K562 (cell line): ENCODE measurements at regions not wholly inside any gene's neighbourhood (a gene's known extent, or its start where the extent isn't known, plus 50 kb on each side); places are given as distances from the start of the nearest gene placed in this dataset.

Source experiments
- CTCF ChIP-seq, 3 experiments: IDR thresholded peaks in 2 of 3; conservative IDR thresholded peaks in 1 of 3; 2 replicates each; pipeline ENCODE4 v1.5.1; 2011 to 2012; ENCODE audit warnings: low read length in 3 of 3, mild to moderate bottlenecking in 3 of 3, control low read depth in 2 of 3, improper control_type of control experiment in 1 of 3, inconsistent platforms in 1 of 3, low read depth in 1 of 3, mixed read lengths in 1 of 3, moderate library complexity in 1 of 3; ENCODE audit not compliant: insufficient read depth in 2 of 3
- GTF2B ChIP-seq: IDR thresholded peaks from 2 replicates; pipeline ENCODE4 v1.6.1; 2011; ENCODE audit not compliant: insufficient read length; ENCODE audit errors: extremely low read depth
- ZNF140 ChIP-seq: fragments of 250-450 bp; sonication (Bioruptor Pico); IDR thresholded peaks from 2 replicates; pipeline ENCODE4 v1.8.0; 2021; ENCODE audit warnings: moderate library complexity, mild to moderate bottlenecking, inconsistent platforms
- ZNF24 ChIP-seq: fragments of 450-650 bp; IDR thresholded peaks from 2 replicates; pipeline ENCODE4 v1.6.1; 2016

DNA sequence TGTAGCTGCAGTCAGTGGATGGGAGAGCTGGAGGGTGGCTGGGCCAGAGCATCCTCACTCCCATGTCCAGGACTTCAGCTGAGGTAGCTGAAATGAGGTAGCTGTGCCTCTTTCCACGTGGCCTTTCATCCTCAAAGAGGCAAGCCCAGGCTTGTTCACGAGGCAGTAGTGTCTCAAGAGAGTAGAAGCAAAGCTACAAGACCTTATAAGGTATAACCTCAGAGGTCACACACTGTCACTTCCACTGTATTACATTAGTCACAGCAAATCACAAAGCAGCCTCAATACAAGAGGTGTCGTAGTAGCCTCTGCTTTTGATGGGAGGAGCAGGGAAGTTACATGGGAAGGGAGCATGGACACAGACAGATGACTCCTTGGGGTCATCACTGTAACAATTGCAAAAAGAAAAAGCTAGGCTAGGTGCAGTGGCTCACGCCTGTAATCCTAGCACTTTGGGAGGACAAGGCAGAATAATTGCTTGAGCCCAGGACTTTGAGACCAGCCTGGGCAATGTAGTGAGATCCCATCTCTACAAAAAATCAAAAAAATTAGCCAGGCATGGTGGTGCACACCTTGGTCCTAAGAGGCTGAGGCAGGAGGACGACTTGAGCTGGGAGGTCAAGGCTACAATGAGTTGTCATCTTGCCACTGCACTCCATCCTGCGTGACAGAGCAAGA is 97.5 kb downstream of the SKIDA1 start:
- TF ChIP-seq ZNF24 (no peak), ZNF140 (CRISPR knock-in tag) (no peak), GTF2B (no peak), CTCF (IDR thresholded peaks at IDR 0.05 in 2 of 3, conservative IDR thresholded peaks at IDR 0.05 in 1 of 3; ENCODE audit: insufficient read depth in 2 of 3, low read depth in 1 of 3, low read length in 3 of 3) (no peak)
